Retinal pigment epithelial cell (primary cell): ENCODE measurements at regions not wholly inside any gene's neighbourhood (a gene's known extent, or its start where the extent isn't known, plus 50 kb on each side); places are given as distances from the start of the nearest gene placed in this dataset.

ENCODE experiments used
- DNase-seq: peaks from one replicate; pipeline ENCODE4 v3.0.0-alpha.2; 2010; ENCODE audit warnings: low read depth
- H3K4me3 ChIP-seq: 2 replicates; pipeline ENCODE4 v1.5.1; 2011; ENCODE audit warnings: mild to moderate bottlenecking, low read length, control low read depth, moderate library complexity
- CTCF ChIP-seq: conservative IDR thresholded peaks from 2 replicates; pipeline ENCODE4 v1.5.1; 2011; ENCODE audit warnings: low read depth, low read length, control low read depth, inconsistent platforms

GRCh38 chr18:66222174-66222573 is 381.7 kb downstream of the CDH19 start:
- no peak for TF ChIP-seq CTCF
- DNase-seq, result no peak
- no peak overlapping the region for H3K4me3 ChIP-seq

GRCh38 chr18:66219817-66220216 is 384.1 kb downstream of the CDH19 start:
- no peak overlapping the region for H3K4me3 ChIP-seq
- no peak for TF ChIP-seq CTCF
- DNase-seq, result no peak

GRCh38 chr18:66211749-66212148 is 392.1 kb downstream of the CDH19 start:
- no peak overlapping the region for H3K4me3 ChIP-seq
- DNase-seq, result no peak
- no peak for TF ChIP-seq CTCF

- no peak overlapping the region for H3K4me3 ChIP-seq
- no peak for TF ChIP-seq CTCF
- DNase-seq, result no peak
These were observed 393.0 kb downstream of the CDH19 start for GRCh38 chr18:66210875-66211274.

GRCh38 chr18:66209656-66210055 is 394.2 kb downstream of the CDH19 start:
- TF ChIP-seq CTCF, result no peak

GRCh38 chr18:66196805-66197204 is 407.1 kb downstream of the CDH19 start:
- no peak overlapping the region for H3K4me3 ChIP-seq
- DNase-seq, result no peak
- TF ChIP-seq CTCF, result no peak

More at GRCh38 chr18:66209656-66210055, 394.2 kb downstream of the CDH19 start:
- no peak for DNase-seq
- no peak overlapping the region for H3K4me3 ChIP-seq

GRCh38 chr18:66193938-66194337 is 410.0 kb downstream of the CDH19 start:
- DNase-seq, result no peak
- TF ChIP-seq CTCF, result no peak
- H3K4me3 ChIP-seq, result no peak overlapping the region
